ENCODE measurements at regions not wholly inside any gene's neighbourhood (a gene's known extent, or its start where the extent isn't known, plus 50 kb on each side); places are given as distances from the start of the nearest gene placed in this dataset.
"Not testable (repeated sequence)": the region's sequence is repeated elsewhere in the genome, so short reads cannot be mapped to it uniquely, and the experiment has no call there.

DNA sequence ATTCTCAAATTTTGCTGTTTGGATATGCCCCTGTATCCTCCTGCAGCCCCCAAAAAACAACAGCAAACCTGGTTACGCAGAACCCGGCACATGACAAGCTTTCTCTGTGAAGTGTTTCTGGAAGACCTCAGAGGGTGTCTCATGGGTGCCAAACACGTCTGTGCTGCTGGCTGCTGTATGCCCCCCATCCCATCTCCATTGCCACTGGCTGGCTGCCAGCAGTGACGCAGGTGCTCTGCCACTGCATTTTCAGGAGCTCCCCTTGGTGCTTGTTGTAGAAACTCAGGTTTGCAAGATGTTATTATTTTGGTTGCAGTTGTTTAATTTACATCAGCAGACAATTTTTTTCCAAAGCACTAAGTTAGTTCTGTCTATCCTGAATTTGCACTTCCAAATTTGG, 166.4 kb upstream of the FANCL start:
- no peak for DNase-seq
- TF ChIP-seq, protein P1, sequence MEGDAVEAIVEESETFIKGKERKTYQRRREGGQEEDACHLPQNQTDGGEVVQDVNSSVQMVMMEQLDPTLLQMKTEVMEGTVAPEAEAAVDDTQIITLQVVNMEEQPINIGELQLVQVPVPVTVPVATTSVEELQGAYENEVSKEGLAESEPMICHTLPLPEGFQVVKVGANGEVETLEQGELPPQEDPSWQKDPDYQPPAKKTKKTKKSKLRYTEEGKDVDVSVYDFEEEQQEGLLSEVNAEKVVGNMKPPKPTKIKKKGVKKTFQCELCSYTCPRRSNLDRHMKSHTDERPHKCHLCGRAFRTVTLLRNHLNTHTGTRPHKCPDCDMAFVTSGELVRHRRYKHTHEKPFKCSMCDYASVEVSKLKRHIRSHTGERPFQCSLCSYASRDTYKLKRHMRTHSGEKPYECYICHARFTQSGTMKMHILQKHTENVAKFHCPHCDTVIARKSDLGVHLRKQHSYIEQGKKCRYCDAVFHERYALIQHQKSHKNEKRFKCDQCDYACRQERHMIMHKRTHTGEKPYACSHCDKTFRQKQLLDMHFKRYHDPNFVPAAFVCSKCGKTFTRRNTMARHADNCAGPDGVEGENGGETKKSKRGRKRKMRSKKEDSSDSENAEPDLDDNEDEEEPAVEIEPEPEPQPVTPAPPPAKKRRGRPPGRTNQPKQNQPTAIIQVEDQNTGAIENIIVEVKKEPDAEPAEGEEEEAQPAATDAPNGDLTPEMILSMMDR (IDR thresholded peaks at IDR 0.05) = no peak
- no peak for TF ChIP-seq POLR2A (IDR thresholded peaks at IDR 0.05)
- no peaks in the 10 kb centered on the region for H3K36me3 ChIP-seq
- no peaks in the 10 kb centered on the region for H3K4me1 ChIP-seq
- no peak overlapping the region for H3K27ac ChIP-seq
- H3K4me3 ChIP-seq = no peak overlapping the region
- no peaks in the 10 kb centered on the region for H3K27me3 ChIP-seq
- no peaks in the 10 kb centered on the region for H3K9me3 ChIP-seq

DNA sequence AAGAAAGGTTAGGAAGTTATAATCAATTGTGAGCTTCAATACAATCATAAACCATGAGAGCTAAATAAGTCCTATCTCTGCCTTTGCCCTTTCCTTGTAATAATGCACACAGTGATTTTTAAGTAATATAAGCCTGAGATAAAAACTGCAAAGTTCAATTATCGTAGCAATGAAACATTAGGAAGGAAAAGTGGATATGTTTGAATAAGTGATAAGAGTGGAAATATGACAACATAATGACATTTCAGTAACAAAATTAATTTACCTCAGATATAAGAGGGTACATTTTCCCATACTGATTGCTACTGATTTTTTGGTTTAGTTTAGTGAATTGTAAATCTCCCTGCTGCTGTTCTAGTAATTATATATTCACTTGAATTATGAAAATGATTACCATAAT, 164.2 kb upstream of the FANCL start:
- DNase-seq = no peak
- no peak for TF ChIP-seq POLR2A (IDR thresholded peaks at IDR 0.05)
- TF ChIP-seq, protein P1 (IDR thresholded peaks at IDR 0.05) = no peak
- Histone ChIP-seq H3K36me3 (no peaks in the 10 kb centered on the region), H3K4me1 (no peaks in the 10 kb centered on the region), H3K27ac (no peak overlapping the region), H3K9me3 (no peaks in the 10 kb centered on the region), H3K4me3 (no peak overlapping the region), H3K27me3 (no peaks in the 10 kb centered on the region)

DNA sequence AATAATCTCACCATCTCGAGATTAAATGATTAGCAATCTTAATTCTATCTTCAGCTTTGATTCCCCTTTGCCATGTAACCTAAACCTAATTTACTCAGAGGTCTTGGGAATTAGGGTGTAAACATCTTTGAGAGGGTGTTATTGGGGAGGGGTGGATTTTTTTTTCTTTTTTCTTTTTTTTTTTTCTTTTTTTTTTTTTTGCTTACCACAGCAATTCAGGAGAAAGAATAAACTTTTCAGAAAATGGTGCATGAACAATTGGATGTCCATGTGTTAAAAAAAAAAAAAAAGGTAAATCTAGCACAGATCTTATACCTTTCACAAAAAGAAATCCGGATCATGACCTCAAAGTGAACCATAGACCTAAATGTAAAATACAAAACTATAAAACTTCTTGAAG, 160.8 kb upstream of the FANCL start:
- Histone ChIP-seq H3K27me3 (no peaks in the 10 kb centered on the region), H3K36me3 (no peaks in the 10 kb centered on the region), H3K4me1 (no peaks in the 10 kb centered on the region), H3K9me3 (no peaks in the 10 kb centered on the region), H3K4me3 (no peak overlapping the region), H3K27ac (no peak overlapping the region)
- TF ChIP-seq POLR2A (IDR thresholded peaks at IDR 0.05) = no peak
- DNase-seq = no peak

DNA sequence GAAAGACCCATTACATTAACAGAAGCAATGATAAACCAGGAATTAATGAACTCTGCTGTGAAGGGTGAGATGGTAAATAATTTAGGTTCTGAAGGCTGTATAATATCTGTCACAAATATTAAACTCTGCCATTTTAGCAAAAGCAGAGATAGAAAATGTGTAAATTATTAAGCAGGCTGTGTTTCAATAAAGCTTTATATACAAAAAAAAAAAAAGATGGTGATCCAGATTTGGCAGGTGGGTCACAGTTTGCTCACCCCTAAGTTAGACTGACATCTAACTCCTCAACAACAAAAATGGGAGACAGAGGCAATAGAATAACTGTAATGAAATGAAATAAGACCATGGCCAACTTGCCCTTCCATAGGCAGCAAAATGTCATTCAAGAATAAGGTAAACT, 157.3 kb upstream of the FANCL start:
- H3K4me1 ChIP-seq = no peaks in the 10 kb centered on the region
- no peaks in the 10 kb centered on the region for H3K9me3 ChIP-seq
- no peak overlapping the region for H3K27ac ChIP-seq
- no peaks in the 10 kb centered on the region for H3K27me3 ChIP-seq
- H3K36me3 ChIP-seq = no peaks in the 10 kb centered on the region
- H3K4me3 ChIP-seq = no peak overlapping the region
- DNase-seq = no peak
- TF ChIP-seq, protein P1 (IDR thresholded peaks at IDR 0.05) = no peak
- no peak for TF ChIP-seq POLR2A (IDR thresholded peaks at IDR 0.05)

DNA sequence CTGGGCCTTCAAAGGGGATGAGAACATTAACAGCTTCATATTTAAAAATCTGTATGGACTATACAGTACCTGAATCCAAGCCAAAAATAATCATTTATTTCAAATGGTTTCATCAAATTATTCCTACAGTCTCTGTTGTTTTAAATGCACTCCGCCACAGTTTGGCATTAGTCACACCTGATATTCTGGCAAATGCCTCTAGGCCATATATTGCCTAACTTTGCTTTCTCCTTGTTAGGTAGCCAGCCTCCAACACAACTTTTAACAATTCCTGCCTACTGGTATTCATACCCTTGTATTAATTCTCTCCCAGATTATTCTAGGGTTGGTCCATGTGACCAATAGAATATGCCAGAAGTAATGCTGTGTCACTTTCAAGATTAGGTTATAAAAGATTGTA, 146.6 kb upstream of the FANCL start:
- no peak for TF ChIP-seq POLR2A (IDR thresholded peaks at IDR 0.05)
- TF ChIP-seq, protein P1 (IDR thresholded peaks at IDR 0.05) = no peak
- H3K4me3 ChIP-seq = no peak overlapping the region
- H3K36me3 ChIP-seq = no peaks in the 10 kb centered on the region
- no peaks in the 10 kb centered on the region for H3K9me3 ChIP-seq
- H3K27me3 ChIP-seq = no peaks in the 10 kb centered on the region
- H3K4me1 ChIP-seq = no peaks in the 10 kb centered on the region
- DNase-seq = no peak
- H3K27ac ChIP-seq = no peak overlapping the region

DNA sequence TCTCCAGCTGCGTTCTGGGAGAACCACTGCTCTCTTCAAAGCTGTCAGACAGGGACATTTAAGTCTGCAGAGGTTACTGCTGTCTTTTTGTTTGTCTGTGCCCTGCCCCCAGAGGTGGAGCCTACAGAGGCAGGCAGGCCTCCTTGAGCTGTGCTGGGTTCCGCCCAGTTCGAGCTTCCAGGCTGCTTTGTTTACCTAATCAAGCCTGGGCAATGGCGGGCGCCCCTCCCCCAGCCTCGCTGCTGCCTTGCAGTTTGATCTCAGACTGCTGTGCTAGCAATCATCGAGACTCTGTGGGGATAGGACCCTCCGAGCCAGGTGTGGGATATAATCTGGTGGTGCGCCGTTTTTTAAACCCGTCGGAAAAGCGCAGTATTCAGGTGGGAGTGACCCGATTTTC, 145.8 kb upstream of the FANCL start:
- not testable (repeated sequence) for DNase-seq, H3K27me3 ChIP-seq, H3K27ac ChIP-seq, H3K4me1 ChIP-seq, H3K36me3 ChIP-seq, H3K4me3 ChIP-seq, H3K9me3 ChIP-seq

DNA sequence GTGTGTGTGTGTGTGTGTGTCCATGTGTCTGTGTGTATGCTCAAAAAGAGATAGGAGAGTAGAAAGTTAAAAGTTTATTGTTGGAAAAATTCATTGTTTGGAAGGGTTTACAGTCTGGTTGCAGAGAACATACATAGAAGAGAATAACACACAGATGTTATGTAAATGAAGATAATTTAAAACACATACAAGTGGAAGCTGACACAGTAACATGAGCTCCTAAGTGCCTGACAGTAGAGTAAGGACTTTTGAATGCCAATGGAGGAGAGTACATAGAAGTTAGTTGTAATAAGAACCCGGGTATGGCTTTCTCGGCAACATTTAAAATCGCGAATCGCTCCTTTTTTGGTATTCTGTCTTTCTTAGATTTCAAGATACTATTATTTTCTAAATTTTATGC, 137.0 kb upstream of the FANCL start:
- Histone ChIP-seq H3K9me3 (no peaks in the 10 kb centered on the region), H3K27ac (no peak overlapping the region), H3K27me3 (no peaks in the 10 kb centered on the region), H3K4me1 (no peaks in the 10 kb centered on the region), H3K36me3 (no peaks in the 10 kb centered on the region), H3K4me3 (no peak overlapping the region)
- DNase-seq = no peak
- no peak for TF ChIP-seq POLR2A (IDR thresholded peaks at IDR 0.05)
- TF ChIP-seq, protein P1 (IDR thresholded peaks at IDR 0.05) = no peak

Data from Peyer's patch (tissue), 4 donors.